ENCODE measurements at regions not wholly inside any gene's neighbourhood (a gene's known extent, or its start where the extent isn't known, plus 50 kb on each side); places are given as distances from the start of the nearest gene placed in this dataset.

GRCh38 chr11:109996060-109996459 is 97.1 kb upstream of the ZC3H12C start:
- no peak for DNase-seq (ENCODE audit: low read depth)
- no peak for TF ChIP-seq CTCF (IDR thresholded peaks at IDR 0.05; ENCODE audit: insufficient read depth, low read depth, low read length, missing control alignments)
- H3K4me3 ChIP-seq (ENCODE audit: low read depth, low read length), result no peak overlapping the region

GRCh38 chr11:109998921-109999320 is 94.3 kb upstream of the ZC3H12C start:
- no peak for DNase-seq (ENCODE audit: low read depth)
- no peak overlapping the region for H3K4me3 ChIP-seq (ENCODE audit: low read depth, low read length)
- TF ChIP-seq CTCF (IDR thresholded peaks at IDR 0.05; ENCODE audit: insufficient read depth, low read depth, low read length, missing control alignments), result no peak

- peak; percentile 87 for DNase-seq (ENCODE audit: low read depth)
- H3K4me3 ChIP-seq (ENCODE audit: low read depth, low read length), result no peak overlapping the region
- no peak for TF ChIP-seq CTCF (IDR thresholded peaks at IDR 0.05; ENCODE audit: insufficient read depth, low read depth, low read length, missing control alignments)
Observed at GRCh38 chr11:110000031-110000502, 93.1 kb upstream of the ZC3H12C start.

GRCh38 chr11:110000850-110001249 is 92.3 kb upstream of the ZC3H12C start:
- TF ChIP-seq CTCF (IDR thresholded peaks at IDR 0.05; ENCODE audit: insufficient read depth, low read depth, low read length, missing control alignments), result no peak
- H3K4me3 ChIP-seq (ENCODE audit: low read depth, low read length), result no peak overlapping the region
- DNase-seq (ENCODE audit: low read depth), result no peak

- TF ChIP-seq CTCF (IDR thresholded peaks at IDR 0.05; ENCODE audit: insufficient read depth, low read depth, low read length, missing control alignments), result no peak
- no peak for DNase-seq (ENCODE audit: low read depth)
- no peak overlapping the region for H3K4me3 ChIP-seq (ENCODE audit: low read depth, low read length)
Observed at GRCh38 chr11:110003426-110003825, 89.8 kb upstream of the ZC3H12C start.

- no peak for TF ChIP-seq CTCF (IDR thresholded peaks at IDR 0.05; ENCODE audit: insufficient read depth, low read depth, low read length, missing control alignments)
- H3K4me3 ChIP-seq (ENCODE audit: low read depth, low read length), result no peak overlapping the region
- no peak for DNase-seq (ENCODE audit: low read depth)
Observed at GRCh38 chr11:110011595-110011994, 81.6 kb upstream of the ZC3H12C start.

GRCh38 chr11:110015695-110016094 is 77.5 kb upstream of the ZC3H12C start:
- no peak for DNase-seq (ENCODE audit: low read depth)
- H3K4me3 ChIP-seq (ENCODE audit: low read depth, low read length), result no peak overlapping the region
- no peak for TF ChIP-seq CTCF (IDR thresholded peaks at IDR 0.05; ENCODE audit: insufficient read depth, low read depth, low read length, missing control alignments)

Data from GM12865 (cell line).